ENCODE measurements at regions not wholly inside any gene's neighbourhood (a gene's known extent, or its start where the extent isn't known, plus 50 kb on each side); places are given as distances from the start of the nearest gene placed in this dataset.

DNA sequence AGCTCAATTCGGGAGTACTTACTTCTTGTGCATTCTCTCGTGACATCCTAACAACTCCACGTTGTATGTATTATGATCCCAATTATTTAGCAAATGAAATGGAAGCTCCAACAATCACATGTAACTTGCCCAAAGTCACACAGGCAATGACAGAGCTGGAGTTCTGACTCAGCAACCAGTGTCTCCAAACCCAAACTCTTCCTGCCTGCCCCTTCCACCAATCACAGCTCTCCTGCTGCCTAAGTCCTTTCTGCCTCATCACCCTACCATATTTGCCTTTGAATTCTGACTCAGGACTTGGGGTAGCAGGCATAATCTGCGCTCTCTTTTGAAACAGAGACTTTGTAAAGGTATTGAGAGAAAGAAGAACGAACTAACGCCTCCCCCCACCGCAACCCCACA, 245.2 kb upstream of the MAF start:
- intact Hi-C loops (cut with DNase I; ENCODE audit: low total_unique reads) = no loop called here
- Histone ChIP-seq H3K27ac (no peak overlapping the region), H3K4me3 (no peak overlapping the region), H3K27me3 (no peaks in the 10 kb centered on the region), H3K4me1 (peaks cover 0 to 21% (median 0%) of the 10 kb centered on the region in 4 donors), H3K36me3 (no peaks in the 10 kb centered on the region), H3K9me3 (no peaks in the 10 kb centered on the region)
- DNase-seq = no peak
- TF ChIP-seq, protein P1, sequence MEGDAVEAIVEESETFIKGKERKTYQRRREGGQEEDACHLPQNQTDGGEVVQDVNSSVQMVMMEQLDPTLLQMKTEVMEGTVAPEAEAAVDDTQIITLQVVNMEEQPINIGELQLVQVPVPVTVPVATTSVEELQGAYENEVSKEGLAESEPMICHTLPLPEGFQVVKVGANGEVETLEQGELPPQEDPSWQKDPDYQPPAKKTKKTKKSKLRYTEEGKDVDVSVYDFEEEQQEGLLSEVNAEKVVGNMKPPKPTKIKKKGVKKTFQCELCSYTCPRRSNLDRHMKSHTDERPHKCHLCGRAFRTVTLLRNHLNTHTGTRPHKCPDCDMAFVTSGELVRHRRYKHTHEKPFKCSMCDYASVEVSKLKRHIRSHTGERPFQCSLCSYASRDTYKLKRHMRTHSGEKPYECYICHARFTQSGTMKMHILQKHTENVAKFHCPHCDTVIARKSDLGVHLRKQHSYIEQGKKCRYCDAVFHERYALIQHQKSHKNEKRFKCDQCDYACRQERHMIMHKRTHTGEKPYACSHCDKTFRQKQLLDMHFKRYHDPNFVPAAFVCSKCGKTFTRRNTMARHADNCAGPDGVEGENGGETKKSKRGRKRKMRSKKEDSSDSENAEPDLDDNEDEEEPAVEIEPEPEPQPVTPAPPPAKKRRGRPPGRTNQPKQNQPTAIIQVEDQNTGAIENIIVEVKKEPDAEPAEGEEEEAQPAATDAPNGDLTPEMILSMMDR (IDR thresholded peaks at IDR 0.05) = no peak
- TF ChIP-seq EP300 (IDR thresholded peaks at IDR 0.05) = no peak
- no peak for TF ChIP-seq POLR2A (IDR thresholded peaks at IDR 0.05)
- TF ChIP-seq POLR2AphosphoS5 (IDR thresholded peaks at IDR 0.05) = no peak
- WGBS, 5 donors = 88 to 96% (median 94%) methylated on average over 7 of the region's 7 CpGs

DNA sequence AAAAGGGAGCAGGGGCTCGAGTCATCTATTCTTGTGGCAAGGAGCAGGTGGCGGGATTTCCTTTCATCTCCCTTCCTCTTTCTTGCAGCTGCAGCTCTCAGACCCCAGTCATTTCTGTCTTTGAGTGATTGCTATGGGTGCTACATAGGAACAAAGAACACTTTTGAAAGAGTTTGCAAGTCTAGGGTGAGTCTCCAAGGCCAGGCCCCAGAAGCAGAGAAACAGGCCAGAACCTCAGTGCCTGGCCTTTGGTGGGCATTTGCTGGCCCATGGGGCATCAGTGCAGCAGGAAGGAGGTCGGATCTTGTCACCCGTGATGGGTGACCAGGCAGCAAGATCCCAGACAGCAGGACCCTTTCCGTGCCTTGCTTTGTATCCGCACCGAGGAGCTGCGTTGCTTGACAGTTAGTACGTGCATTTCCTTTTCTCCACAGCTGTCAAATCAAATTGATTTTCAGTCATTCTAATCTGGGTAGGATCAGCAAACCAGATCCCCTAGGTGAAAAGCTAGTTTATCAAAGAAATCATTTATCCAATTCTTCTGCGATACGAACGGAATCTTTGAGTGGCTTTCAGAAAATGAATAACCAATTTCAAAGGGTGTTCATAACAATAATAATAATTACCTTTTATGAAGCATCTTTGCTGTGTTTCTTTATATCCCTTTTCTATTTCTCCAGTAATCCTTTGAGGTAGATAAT, 244.6 kb upstream of the MAF start:
- H3K9me3 ChIP-seq = no peaks in the 10 kb centered on the region
- no peak for DNase-seq
- H3K36me3 ChIP-seq = no peaks in the 10 kb centered on the region
- TF ChIP-seq POLR2A (IDR thresholded peaks at IDR 0.05) = no peak
- TF ChIP-seq EP300 (IDR thresholded peaks at IDR 0.05) = no peak
- no peak for TF ChIP-seq POLR2AphosphoS5 (IDR thresholded peaks at IDR 0.05)
- TF ChIP-seq, protein P1 (IDR thresholded peaks at IDR 0.05) = no peak
- WGBS, 5 donors = 70 to 81% (median 79%) methylated on average over 12 of the region's 12 CpGs
- no peaks in the 10 kb centered on the region for H3K27me3 ChIP-seq
- intact Hi-C loops (cut with DNase I; ENCODE audit: low total_unique reads) = no loop called here
- no peak overlapping the region for H3K4me3 ChIP-seq
- H3K27ac ChIP-seq = no peak overlapping the region
- H3K4me1 ChIP-seq = peaks cover 0 to 21% (median 1%) of the 10 kb centered on the region in 4 donors

- WGBS, 5 donors = 74 to 97% (median 94%) methylated on average over 3 of the region's 3 CpGs
- TF ChIP-seq POLR2AphosphoS5 (IDR thresholded peaks at IDR 0.05) (no peak), EP300 (IDR thresholded peaks at IDR 0.05) (no peak), POLR2A (IDR thresholded peaks at IDR 0.05) (no peak)
- TF ChIP-seq, protein P1 (IDR thresholded peaks at IDR 0.05) = no peak
- Histone ChIP-seq H3K4me3 (no peak overlapping the region), H3K4me1 (peaks cover 0 to 27% (median 4%) of the 10 kb centered on the region in 4 donors), H3K9me3 (no peaks in the 10 kb centered on the region), H3K36me3 (no peaks in the 10 kb centered on the region), H3K27me3 (no peaks in the 10 kb centered on the region), H3K27ac (no peak overlapping the region)
- intact Hi-C loops (cut with DNase I; ENCODE audit: low total_unique reads) = no loop called here
- DNase-seq = no peak
Observed at GRCh38 chr16:79844603-79845002, 244.1 kb upstream of the MAF start.

DNA sequence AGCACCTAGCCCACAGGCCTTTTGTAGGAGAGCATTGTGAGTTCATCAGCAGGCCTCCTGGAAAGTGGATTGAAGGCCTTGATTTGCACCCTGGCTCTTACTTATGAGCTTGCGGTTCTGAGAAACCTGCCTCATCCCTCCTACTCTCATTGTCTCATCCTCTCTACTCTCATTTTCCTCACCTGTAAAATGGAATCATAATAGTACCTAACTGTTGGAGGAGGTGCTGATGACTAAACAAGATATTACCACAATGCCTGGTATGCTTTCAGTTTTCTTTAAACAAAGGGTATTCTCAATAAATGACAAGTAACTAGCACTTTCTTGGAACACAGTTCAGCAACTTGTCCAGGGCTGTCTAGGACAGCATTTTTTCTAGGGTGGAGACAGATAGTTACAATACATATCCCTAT, 243.1 kb upstream of the MAF start:
- no peaks in the 10 kb centered on the region for H3K27me3 ChIP-seq
- H3K9me3 ChIP-seq = no peaks in the 10 kb centered on the region
- intact Hi-C loops (cut with DNase I; ENCODE audit: low total_unique reads) = no loop called here
- DNase-seq = no peak
- H3K4me3 ChIP-seq = no peak overlapping the region
- H3K36me3 ChIP-seq = no peaks in the 10 kb centered on the region
- WGBS, 5 donors = 50 to 97% (median 91%) methylated on average over 1 of the region's 1 CpG
- no peak overlapping the region for H3K27ac ChIP-seq
- peaks cover 0 to 30% (median 7%) of the 10 kb centered on the region in 4 donors for H3K4me1 ChIP-seq
- TF ChIP-seq POLR2A (IDR thresholded peaks at IDR 0.05) (no peak), POLR2AphosphoS5 (IDR thresholded peaks at IDR 0.05) (no peak), EP300 (IDR thresholded peaks at IDR 0.05) (no peak)
- TF ChIP-seq, protein P1 (IDR thresholded peaks at IDR 0.05) = no peak
